Neural progenitor cell (in vitro differentiated cells): ENCODE measurements at regions not wholly inside any gene's neighbourhood (a gene's known extent, or its start where the extent isn't known, plus 50 kb on each side); places are given as distances from the start of the nearest gene placed in this dataset.

ENCODE experiments used
- CTCF ChIP-seq: fragments of 200-600 bp; sonication (generic); IDR thresholded peaks from 2 replicates; pipeline ENCODE4 v1.5.1; 2017; ENCODE audit warnings: antibody characterized with exemption, mild to moderate bottlenecking
- EZH2 ChIP-seq: fragments of 200-600 bp; sonication (generic); IDR thresholded peaks from 2 replicates; pipeline ENCODE4 v1.6.1; 2017; ENCODE audit warnings: antibody characterized with exemption, mild to moderate bottlenecking, moderate library complexity
- EZH2phosphoT487 ChIP-seq: fragments of 200-600 bp; sonication (generic); IDR thresholded peaks from 2 replicates; pipeline ENCODE4 v1.6.1; 2017; ENCODE audit warnings: antibody characterized with exemption

DNA sequence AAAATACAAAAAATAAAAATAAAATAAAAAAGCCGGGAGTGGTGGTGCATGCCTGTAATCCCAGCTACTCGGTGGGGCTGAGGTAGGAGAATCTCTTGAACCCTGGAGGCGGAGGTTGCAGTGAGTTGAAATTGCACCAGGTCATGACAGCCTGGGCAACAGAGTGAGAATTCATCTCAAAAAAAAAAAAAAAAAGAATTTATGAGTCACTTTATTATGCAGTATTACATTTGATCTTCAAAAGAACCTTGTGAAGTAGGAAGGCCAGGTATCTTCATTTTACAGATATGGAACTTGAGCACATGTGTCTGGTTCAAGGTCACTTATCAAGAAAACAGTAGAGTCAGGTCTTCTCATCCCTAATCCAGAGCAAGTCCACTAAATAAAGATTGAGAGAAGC lies 459.4 kb upstream of the HNRNPA3 start:
- TF ChIP-seq CTCF (no peak), EZH2 (no peak), EZH2phosphoT487 (no peak)
